ENCODE measurements at regions not wholly inside any gene's neighbourhood (a gene's known extent, or its start where the extent isn't known, plus 50 kb on each side); places are given as distances from the start of the nearest gene placed in this dataset.

DNA sequence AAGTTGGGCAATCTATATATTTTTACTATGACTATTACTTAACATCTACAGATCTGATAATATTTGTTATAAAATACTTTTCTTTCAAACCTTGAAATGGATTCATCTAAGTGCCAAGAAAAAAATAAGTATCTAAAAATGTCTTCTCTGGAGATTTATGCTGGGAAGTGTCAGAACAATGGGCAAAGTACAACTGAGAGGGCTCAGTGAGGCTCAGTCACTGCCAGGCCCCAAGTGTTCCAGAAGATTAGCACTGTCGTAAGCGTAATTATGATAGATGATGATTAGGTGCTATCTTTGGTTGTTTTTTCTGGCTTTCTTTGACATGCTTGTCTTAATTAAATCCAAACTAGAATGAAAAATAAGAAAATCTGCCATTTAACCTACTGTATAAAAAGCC is 72.2 kb upstream of the ADAMTS19 start:
- TF ChIP-seq, protein P1, sequence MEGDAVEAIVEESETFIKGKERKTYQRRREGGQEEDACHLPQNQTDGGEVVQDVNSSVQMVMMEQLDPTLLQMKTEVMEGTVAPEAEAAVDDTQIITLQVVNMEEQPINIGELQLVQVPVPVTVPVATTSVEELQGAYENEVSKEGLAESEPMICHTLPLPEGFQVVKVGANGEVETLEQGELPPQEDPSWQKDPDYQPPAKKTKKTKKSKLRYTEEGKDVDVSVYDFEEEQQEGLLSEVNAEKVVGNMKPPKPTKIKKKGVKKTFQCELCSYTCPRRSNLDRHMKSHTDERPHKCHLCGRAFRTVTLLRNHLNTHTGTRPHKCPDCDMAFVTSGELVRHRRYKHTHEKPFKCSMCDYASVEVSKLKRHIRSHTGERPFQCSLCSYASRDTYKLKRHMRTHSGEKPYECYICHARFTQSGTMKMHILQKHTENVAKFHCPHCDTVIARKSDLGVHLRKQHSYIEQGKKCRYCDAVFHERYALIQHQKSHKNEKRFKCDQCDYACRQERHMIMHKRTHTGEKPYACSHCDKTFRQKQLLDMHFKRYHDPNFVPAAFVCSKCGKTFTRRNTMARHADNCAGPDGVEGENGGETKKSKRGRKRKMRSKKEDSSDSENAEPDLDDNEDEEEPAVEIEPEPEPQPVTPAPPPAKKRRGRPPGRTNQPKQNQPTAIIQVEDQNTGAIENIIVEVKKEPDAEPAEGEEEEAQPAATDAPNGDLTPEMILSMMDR (IDR thresholded peaks at IDR 0.05; ENCODE audit: control insufficient read depth, extremely low read depth, insufficient read depth) = no peak
- DNase-seq (ENCODE audit: low read depth) = no peak
- H3K4me3 ChIP-seq (ENCODE audit: low read depth, low read length) = no peak overlapping the region

DNA sequence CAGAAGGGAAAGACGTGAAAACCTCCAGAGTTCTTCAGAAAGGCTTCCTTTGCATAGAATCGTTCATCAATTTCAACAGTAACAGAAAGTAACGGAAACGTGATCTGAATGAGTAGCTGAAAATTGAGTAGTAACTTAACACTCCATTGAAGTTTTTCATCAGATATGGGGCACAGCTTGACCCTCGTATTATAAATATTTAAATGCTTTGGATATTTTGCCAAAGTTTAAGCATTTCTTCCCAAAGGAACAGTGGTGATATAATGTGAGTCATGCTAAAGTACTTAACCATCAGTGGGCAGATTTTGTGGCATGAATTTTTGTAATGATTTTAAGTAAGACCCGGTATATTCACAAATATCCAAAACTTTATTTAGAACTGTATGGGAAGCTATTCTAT is 67.4 kb upstream of the ADAMTS19 start:
- no peak for DNase-seq (ENCODE audit: low read depth)
- no peak overlapping the region for H3K4me3 ChIP-seq (ENCODE audit: low read depth, low read length)
- TF ChIP-seq, protein P1 (IDR thresholded peaks at IDR 0.05; ENCODE audit: control insufficient read depth, extremely low read depth, insufficient read depth) = no peak

DNA sequence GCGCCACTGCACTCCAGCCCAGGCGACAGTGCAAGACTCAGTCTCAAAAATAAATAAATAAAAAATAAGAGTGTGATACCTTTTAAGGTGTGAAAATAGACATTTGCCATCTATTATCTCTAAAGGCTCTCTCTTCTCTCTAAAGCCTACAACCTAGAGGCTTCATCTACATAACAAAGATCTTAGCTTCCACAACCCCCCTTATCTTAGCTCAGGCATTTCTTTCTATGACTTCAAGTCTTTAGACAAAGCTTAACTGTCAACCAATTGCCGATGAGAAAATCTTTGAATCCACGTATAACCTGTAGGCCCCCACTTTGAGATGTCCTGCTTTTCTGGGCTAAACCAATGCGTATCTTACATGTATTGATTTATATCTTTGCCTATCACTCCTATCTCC is 64.9 kb upstream of the ADAMTS19 start:
- H3K4me3 ChIP-seq (ENCODE audit: low read depth, low read length) = no peak overlapping the region
- TF ChIP-seq, protein P1 (IDR thresholded peaks at IDR 0.05; ENCODE audit: control insufficient read depth, extremely low read depth, insufficient read depth) = no peak
- no peak for DNase-seq (ENCODE audit: low read depth)

DNA sequence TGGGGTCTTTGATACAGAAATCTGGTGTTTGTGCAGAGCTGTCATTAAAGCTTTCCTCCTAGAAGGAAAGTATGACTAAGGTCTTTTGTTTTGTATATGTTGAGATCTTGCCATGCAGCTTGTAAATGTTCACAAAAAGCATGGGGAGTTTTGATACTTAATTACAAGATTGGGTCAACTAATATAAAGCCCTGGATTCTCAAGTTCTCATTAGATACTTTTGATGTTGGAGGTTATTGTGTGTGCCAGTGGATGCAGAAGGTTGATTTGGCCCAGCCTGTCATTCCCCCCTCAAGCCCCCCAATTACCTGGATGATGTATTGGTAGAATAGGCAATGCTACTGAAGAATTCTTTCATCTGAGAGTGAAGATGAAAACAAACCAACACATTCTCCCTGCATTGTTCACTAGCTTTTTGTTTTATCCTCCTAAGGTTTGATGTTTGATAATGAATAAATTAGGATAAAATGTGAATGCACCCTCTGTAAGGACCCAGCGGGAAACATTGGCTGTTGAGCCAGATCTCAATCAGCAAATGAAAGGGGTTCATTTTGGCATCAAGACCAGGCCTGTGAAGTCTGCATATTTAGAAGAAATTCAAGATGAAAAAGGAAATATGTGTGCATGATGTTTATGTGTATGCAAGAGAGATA is 61.9 kb upstream of the ADAMTS19 start:
- DNase-seq (ENCODE audit: low read depth) = no peak

DNA sequence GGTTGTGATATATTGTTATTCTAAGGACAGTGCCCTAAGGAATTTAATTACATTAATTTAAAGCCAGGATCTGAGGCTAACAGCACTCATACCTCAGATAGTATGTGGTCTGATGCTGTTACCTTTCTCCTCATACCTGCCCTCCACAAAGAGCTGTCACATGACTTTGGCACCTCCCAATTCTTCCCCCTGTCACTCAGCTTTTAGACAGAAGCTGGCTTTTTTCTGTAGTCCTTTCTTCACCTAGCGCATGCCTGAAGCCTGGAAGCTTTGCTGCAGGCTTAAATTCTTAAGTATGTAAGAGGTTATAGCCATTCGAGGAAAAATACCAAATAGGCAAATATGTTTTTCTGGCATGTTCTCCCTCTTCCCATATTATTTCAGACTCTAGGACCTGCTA is 61.0 kb upstream of the ADAMTS19 start:
- no peak overlapping the region for H3K4me3 ChIP-seq (ENCODE audit: low read depth, low read length)
- TF ChIP-seq, protein P1 (IDR thresholded peaks at IDR 0.05; ENCODE audit: control insufficient read depth, extremely low read depth, insufficient read depth) = no peak
- DNase-seq (ENCODE audit: low read depth) = no peak

More for the DNA sequence above, 61.9 kb upstream of the ADAMTS19 start:
- TF ChIP-seq, protein P1 (IDR thresholded peaks at IDR 0.05; ENCODE audit: control insufficient read depth, extremely low read depth, insufficient read depth) = no peak
- H3K4me3 ChIP-seq (ENCODE audit: low read depth, low read length) = no peak overlapping the region

DNA sequence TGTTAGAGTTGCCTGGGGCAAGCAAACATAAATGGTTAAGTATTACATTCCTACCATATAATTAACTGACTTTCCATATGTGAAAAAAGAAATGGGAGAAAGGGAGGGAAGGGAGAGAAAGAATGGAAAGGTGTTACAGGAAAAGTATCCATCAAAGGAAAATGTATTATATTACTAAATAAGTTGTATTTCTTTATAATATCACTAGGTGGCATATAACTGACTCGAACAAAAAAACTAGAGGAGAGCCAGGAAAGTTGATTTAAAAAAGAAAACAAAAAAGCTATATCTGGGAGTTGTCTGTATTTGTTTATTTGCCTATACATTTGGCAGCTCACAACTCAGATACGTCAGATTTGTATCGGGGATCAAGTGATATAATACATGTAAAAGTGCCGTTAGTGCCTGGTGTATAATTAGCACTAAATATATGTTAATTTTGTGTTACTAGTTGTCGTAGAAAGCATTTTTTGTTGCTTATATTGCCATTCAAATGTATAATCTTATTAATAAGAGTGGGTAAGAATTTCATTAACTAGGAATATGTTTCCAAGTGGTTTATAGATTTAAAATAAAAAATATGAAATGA is 59.6 kb upstream of the ADAMTS19 start:
- H3K4me3 ChIP-seq (ENCODE audit: low read depth, low read length) = no peak overlapping the region
- no peak for DNase-seq (ENCODE audit: low read depth)
- TF ChIP-seq, protein P1 (IDR thresholded peaks at IDR 0.05; ENCODE audit: control insufficient read depth, extremely low read depth, insufficient read depth) = 0 out of 2 replicates have a peak, but pooled peaks have one; percentile 19

DNA sequence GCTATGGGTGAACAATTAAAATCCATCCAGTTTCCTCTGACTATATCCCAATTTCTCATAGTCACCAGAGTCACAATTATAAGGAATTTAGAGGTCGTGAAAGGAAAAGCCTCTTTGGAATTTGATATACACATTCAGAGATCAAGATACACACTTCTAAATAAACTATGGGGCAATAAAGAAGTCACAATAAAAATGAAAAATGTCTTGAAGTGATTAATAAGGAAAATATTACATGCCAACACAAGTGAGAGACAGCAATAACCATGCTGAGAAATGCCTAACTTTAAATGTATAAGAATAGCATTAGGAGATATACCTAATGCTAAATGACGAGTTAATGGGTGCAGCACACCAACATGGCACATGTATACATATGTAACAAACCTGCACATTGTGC is 54.9 kb upstream of the ADAMTS19 start:
- no peak overlapping the region for H3K4me3 ChIP-seq (ENCODE audit: low read depth, low read length)
- TF ChIP-seq, protein P1 (IDR thresholded peaks at IDR 0.05; ENCODE audit: control insufficient read depth, extremely low read depth, insufficient read depth) = no peak
- no peak for DNase-seq (ENCODE audit: low read depth)

Data from LNCaP clone FGC (cell line).